ENCODE measurements at regions not wholly inside any gene's neighbourhood (a gene's known extent, or its start where the extent isn't known, plus 50 kb on each side); places are given as distances from the start of the nearest gene placed in this dataset.

GRCh38 chr7:25557379-25557917, 329.2 kb upstream of the NPVF start:
- TF ChIP-seq CTCF (IDR thresholded peaks at IDR 0.05) (no peak), POLR2A (IDR thresholded peaks at IDR 0.05) (no peak)

All from Peyer's patch (tissue), 4 donors.